HG02938 (cell line): ENCODE measurements at regions not wholly inside any gene's neighbourhood (a gene's known extent, or its start where the extent isn't known, plus 50 kb on each side); places are given as distances from the start of the nearest gene placed in this dataset.

ENCODE experiments used
- ATAC-seq: cut with Tn5 transposase; IDR thresholded peaks from one replicate; pipeline ENCODE4 v1.9.1; 2021; ENCODE audit warnings: mild to moderate bottlenecking, moderate library complexity; ENCODE audit not compliant: unreplicated experiment

DNA sequence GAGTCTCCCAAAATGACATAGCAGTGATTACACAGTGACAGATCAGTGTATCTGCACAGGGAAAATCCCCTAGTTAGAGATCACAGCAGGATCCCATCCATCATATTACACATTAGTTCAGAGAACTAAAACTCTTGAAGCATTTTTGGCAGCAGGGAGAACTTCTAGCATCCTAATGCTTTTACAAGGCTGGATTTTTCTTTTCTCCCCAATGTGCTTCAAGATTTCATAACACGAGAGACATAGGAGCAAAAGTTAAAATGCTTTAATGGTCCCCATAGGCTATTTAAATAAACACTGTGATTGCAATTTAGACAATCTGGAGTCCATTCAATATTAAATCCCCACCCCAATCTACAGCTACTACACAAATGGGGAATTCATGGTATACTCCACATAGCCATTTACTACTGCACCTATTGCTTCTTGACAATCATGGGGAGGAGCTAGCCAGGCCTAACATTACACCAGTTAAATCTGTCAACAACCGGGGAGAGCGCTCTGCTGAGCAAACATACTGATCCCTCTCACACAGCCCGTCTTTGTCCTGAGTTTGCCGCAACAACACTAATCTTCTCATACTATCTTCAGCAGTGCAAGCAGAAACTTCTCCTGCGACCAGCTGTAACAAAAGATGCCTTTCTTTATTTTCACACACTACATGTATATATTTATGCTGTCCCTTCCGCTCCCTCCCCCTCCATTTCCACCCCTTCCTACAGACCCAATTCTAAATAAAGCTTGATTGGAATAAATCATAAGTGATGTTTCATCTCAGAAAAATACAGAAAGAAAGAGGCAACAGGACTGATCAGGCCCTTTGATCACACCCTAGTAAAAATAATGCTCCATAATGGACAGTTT lies 120.3 kb upstream of the SOX5 start:
- ATAC-seq = no peak

DNA sequence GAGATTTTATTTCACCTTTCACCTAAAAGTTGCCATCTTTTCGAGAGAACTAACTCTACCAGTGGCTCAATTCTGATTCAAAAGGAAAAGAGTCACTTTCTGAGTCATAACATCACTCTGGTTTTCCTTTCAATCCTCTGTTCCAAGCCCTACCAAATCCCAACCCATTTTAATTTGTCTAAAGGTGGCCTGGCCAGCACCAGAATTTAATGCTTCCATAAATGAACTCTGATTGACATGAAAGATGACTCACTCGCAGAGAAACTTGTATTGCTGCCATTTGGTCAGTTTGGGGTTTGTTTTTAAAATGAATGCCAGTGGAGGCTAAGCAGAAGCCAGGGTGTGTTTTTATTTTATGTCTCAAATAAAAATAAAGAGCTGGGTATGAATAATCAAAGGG lies 117.4 kb upstream of the SOX5 start:
- ATAC-seq = no peak

DNA sequence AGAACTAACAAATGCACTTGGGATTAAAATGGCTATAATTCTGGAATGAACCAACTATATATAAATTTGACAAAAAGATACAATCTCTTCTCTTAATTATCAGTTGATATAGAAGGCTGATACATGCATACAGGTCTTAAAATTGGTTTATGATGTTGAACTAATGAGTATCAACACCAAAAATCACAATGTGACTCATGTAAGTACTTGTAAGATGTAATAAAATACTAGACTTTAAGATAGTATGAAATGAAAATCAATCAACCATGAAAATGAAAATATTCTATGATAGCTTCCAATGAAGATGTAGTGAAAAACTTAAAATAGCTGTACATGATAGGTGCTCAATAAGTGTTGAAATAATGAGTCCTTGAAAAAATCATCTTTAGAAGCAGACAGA lies 116.6 kb upstream of the SOX5 start:
- ATAC-seq = no peak

DNA sequence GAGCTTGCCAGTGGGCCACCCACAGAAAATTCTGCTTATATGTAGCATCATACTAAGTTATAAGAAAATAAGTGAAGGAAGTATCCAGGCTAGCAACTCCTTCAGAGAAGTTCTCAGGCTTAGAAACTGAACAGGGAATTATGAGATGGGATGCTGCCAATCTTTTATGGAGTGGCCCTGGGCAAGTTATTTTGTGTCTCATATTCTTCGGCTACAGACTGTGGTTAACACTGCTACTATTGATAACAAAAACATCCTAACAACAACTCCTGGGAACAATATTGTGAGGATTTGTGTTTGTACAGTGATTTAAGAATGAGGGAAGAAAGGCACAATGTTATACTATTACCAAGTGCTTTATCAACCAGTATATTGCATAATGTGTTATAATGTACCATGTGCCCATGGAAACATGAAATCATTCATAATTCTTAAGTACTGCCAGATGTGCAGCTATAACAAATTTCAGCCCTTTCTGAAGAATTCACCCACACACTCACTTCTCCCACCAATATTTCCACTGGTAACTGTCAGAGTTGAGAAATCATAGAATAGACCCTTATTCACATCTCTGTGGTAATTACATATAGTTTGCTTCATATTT lies 113.3 kb upstream of the SOX5 start:
- ATAC-seq = no peak

DNA sequence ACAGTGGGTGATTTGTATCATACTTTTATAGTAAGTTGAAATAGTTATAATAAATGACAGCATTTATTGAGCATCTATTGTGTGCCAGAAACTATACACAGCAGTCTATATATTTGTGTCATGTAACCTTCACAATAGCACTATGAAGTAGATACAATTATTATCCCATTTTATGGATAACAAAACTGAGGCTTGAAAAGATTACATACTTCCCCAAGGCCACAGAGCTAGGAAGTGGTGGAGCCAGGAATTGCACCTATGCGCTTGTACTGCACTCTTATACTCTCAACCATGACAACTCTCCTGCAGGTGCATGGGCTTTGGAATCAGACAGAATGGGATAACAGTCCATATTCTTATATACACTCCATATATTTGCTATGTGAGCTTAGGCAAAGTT lies 110.6 kb upstream of the SOX5 start:
- no peak for ATAC-seq

DNA sequence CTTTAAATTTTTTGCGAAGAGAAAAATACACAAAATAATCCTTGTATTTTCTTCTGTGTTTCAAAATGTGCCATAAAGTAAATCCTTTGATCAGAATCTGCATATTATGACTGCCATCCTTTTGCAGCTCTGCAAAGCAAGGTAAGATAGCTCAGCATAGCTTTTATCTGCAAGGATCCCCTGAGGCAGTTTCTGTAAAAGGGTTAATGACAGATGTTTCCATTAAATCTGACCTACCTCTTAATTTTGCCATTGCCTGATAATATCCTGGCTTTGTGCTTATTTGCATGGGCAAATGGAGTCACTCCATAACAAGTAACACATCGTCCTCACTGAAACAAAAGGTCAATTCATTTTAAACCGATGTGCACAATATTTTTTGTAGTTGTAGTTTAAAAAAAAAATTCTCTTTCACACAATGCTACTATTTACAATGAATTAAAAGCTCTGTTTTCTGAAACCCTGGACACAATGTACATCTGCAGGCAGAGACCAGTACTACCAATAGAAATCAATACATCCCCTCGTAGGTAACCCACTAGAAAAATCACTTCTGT lies 108.5 kb upstream of the SOX5 start:
- ATAC-seq = no peak

DNA sequence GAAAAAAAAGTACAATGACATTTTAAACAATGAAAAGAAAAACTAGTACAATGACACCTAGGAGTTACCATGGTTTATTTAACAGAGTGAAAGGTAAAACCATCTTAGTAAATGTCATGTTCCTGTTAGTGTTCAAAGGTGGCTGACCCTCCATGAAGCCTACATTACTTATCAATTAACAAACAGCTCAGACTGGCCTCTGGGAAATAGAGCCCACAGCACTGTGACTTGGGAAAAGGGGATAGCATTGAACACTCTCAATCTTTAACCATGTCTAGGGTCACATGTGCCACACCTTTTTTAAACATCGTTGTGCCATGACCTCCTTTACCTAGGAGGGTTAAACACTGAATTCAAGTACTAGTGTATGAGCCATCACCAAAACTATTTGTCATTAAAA lies 106.3 kb upstream of the SOX5 start:
- ATAC-seq = no peak

DNA sequence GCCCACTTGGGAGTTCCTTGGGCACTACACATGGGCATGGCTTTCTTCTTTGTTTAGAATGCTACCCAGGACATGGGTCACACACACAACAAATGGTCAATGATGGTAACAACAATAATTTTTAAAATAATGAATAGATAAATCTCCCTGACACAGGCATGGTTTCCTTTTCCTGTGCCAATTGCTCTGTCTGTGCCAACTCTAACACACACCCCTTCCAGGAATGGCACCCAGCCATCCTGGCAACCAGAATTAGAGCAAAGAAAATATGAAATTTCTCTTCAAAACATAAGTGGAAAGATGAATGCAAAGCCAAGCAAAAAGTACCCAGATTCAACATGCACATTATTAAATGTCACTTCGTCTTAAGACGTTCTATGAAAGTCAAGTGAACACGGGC lies 104.9 kb upstream of the SOX5 start:
- ATAC-seq = no peak

DNA sequence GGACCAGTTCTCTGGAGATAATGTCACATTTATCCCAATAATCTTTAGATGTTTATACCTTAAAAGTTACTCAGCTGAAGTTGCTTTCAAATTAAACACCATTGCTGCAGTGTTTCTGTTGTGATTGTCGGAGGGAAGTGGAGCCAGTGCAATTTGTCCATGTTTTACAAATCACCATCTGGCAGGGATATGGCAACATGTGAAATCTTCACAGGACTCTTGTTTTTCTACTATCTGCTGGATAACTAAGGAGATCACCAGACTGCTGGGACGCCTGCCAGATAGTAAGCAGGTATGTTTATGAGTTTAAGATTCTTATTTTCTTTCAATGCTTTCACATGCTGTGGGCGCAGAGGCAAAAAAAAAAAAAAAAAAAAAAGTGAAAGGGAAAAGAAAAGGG lies 100.3 kb upstream of the SOX5 start:
- no peak for ATAC-seq

DNA sequence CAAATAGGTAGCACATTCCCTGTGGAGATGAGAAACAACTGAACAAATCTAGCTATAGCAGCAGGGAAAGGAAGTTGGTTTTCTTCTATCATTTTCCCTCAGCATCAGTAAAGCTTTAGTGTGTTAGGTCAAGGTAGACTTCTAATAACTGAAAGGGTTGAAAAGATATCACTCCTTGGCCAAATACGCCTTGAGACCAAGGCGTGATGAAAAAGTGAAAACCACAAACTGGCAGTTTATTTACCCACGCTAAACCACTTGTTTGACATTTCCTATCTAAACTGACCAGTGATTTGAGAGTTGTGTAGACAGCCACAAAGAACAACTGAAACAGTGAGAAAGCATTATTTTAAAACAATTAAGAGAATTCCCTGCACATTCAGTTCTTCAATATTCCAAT lies 99.6 kb upstream of the SOX5 start:
- no peak for ATAC-seq

DNA sequence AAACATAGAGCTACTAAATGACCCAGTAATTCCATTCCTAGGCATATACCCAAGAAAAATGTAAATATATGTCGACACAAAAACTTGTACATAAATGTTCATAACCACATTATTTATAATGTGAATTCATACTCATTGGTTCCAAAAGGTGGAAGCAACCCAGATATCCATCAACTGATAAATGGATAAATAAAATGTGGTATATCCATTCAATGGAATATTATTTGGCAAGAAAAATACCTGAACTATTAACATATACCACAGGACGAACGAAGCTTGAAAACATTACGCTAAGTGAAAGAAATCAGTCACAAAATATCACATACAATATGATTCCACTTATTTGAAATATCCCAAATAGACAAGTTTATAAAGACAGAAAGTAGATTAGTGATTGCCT lies 99.0 kb upstream of the SOX5 start:
- ATAC-seq = no peak

DNA sequence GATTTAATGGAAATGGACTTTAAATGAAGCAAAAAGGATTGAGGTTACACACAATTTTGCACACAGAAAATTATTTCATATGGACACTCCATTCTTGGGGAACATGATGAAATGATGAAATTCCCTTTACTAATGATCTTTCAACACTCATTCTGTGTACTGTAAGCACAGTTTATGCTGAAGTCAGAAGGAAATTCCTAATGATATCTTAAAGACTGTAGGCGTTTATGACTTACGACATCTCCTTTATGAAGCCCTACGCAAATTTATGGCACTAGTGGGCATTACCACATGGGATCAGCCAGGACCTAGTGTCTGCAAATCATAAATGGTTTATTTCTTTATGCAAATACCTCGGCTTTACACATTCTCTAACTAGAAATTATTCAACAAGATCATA lies 97.9 kb upstream of the SOX5 start:
- no peak for ATAC-seq

DNA sequence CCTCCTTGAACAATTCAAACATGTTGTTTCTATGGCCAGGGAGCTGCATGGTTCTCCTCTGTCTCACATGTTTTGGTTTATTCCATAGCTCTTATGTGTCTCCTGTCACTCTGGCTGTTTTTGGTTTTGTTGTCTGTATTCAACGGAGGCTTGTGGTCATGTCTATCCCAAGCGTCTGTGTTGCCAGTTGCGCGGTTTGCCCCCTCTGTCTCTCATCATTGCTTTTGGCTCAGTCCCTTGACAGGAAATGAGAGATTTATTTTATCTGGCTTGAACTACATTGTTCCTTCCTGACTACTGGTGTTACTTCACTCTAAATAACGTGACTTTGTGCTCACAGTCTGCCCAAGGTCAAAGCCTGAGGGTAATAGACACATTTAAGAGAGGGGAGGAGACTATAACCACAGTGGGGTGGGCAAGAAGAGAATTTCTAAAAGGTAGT lies 96.4 kb upstream of the SOX5 start:
- ATAC-seq = no peak

DNA sequence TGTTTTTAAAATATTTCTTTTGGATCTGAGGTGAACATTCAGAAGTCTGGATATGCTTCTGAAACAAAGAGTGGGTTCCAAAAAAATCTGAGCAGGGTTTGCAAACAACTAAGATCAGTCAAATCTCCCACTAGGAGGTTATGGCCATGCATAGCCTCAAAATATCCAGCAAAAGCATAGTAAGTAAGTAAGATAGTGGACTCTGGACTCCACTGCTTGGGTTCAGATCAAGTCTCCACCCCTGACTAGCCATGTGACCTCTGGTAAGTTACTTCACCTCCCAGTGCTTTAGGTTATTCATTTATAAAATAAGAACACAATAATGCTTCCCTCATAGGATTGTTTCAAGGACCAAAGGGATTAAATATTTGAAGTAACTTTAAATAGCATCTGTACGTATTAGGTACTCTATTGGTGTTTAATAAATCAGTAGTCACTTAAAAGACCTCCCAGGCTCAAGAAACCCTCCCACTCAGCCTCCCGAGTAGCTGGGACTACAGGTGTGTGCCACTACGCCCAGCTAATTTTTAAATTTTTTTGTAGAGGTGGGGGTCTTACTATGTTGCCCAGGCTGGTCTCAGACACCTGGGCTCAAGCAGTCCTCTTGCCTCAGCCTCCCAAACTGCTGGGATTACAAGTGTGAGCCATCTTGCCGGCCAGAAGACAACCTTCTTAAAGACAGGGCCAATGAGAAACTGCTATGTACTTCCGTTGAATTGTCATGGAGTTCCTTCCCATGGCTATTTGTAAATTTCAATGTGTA lies 95.7 kb upstream of the SOX5 start:
- no peak for ATAC-seq

DNA sequence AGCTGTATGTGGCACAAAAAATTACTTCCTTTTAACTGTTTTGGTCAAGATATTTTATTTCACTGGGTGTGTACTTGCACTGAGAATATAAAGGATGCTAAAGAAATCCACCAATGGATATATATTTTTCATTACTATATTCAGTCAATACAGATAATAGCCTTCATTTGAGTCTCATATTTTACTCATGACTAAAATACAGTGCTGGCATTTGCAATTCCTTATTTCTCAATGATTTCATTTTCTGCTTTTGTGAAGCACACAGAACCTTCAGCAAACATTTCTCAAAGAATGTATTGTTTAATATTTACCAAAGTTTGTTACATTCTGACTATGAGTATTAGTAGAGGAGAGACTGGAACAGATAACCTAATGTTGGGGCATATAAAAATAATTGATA lies 93.2 kb upstream of the SOX5 start:
- ATAC-seq = no peak

DNA sequence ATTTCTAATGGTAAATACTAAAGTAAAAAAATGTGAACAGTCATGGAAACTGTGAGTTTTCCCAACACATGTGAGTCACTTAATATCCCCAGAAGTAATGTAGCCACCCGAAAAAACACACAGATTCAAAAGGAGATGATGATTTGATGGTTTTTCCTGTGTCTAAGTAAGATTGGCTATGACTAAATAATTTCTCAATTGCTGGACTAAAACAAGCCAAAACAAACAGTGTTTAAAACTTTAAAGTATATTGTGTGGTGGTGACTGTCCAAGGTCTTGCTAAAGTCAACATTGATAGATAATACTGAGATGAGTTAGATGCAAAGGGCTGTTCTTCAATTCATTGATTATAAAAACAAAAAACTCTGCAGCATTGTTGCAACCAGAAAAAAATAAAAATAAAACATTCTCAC lies 89.6 kb upstream of the SOX5 start:
- ATAC-seq = no peak

DNA sequence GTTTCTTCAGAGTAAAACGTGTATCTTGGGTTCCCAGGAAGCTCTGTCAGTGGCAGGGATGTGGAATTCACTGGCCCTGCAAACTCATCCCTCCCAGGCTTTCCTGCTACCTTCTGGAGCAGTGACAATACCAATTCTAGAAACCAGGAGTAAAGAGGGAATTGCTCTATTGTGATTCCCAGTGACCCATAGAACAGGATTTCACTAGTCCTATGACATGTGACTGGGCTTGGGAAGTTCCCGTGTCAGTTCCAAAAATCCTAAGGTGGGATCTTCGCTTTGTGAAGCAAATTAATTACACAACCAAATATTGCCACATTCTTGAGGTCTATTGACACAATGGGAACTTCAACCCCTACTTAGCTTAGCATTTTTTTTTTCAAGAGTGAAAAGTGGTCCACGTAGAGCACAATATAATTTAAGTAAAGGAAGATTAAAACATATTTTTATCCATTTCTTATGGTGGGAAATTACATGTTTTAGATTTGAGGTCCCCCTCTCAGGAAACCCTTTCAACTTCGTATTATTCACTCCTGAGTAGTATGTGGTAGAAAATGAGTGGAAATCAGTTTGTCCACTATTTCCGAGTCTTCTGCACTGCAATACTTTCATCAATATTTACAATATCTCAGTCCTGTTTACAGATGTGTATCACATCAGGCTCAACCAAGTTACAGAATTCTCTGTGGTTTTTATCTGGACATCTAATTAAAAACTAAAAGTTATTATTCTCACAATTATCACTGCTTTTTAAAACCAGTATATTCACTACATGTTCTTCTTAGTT lies 88.9 kb upstream of the SOX5 start:
- no peak for ATAC-seq

DNA sequence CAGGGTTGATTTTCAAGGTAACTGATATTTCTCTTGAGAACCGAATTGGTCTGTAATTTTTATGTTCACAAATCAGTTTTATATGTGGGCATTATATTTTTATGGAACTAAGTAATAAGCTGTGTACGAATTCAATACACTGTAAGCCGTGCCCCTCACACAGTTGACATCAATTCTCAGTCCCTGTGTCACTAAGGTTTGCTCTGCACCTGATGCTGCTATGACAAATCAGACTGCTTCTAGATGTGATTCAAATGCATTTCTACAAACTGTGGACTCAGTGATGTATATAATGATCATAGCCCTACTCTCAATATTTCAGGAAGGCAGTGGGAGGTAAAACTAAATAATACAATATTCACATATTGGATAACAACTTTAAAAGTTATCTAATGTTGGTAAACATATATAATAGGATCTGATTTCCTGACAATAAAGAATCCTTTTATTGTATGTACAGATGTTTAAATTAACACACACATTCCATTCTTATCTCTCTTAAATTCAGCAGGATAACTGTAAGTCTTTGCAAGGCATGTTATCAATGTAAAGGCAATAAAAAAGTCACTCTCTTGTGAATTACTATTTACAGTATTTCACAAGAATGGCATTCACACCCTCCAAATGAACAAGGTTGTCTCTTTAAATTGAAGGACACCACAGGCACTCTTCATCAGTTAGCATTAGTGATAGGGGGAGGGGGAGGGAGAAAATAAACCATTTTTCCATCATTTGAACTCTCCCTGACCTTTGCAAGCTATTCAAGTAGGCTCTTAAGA lies 87.2 kb upstream of the SOX5 start:
- no peak for ATAC-seq

DNA sequence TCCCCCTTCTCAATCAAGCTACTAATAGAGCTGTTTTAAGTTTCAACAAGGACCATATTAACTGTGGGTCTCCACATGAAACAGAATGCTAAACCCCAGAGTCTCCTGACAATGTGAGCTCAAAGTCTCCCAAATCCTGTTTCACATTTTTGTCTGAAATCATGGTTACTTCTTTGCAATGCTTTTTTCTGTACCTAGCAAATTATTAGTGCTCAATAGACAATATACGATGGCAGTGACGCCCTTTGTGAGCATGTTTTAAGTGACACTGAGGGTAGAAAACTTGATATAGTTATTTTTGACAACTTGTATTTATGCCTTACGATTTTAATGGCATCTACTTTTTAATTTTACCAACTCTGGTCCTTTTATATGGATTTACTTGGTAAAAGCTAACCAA lies 85.4 kb upstream of the SOX5 start:
- ATAC-seq = no peak

DNA sequence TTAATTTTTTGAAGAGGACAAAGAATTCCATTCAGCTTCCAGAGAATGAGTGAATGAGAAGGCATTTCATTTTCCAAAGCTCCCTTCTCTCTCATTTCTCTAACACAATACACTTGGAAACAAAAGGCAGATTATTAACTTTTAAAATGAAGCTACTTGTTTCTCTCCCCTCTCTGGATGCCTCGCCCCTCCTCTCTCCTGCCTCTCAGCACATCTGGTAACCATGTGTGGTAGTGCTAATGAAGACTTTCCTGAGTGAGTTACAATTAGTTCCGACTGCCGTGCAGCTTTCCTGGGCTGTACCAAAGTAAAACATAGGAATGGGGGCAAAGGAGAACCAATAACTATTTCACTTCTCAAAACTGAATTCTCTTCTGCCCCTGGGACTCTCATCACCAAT lies 84.7 kb upstream of the SOX5 start:
- no peak for ATAC-seq
